ENCODE measurements at regions not wholly inside any gene's neighbourhood (a gene's known extent, or its start where the extent isn't known, plus 50 kb on each side); places are given as distances from the start of the nearest gene placed in this dataset.

DNA sequence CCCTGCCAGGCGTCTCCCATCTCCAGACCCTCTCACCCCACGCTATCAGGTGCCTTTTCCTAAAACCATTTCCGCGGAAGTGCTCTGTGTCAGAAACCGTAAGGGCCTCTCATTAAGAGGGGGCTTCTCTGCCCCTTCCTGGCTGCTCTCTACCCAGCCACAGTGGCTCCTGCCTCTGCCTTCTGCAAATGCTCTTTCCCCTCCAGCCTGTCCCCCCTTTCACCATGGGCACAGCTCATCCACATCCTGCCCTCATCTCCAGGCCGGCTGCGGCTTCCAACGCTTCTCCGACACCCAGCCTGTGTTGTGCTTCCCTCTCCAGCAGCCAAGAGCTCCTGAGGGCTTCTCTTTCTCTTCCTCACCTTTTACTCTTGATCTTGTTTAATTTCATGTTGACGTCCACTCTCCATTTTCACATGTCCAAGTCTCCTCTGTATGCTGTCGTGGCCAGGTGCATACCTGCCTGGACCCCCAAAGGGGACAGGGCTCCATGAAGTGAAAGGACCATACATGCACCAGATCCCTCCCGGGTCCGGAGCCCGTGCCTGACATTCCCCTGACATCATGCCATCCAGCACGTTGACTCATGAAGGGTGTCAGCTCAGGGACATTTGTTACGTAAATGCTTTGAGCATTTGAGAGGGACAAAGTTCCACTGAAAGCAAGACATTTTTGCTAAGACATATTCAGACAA, 306.5 kb downstream of the AJAP1 start:
- DNase-seq (ENCODE audit: low read depth): no peak

- no peak for DNase-seq (ENCODE audit: low read depth)
Observed at GRCh38 chr1:4960336-4960735, 305.9 kb downstream of the AJAP1 start.

DNA sequence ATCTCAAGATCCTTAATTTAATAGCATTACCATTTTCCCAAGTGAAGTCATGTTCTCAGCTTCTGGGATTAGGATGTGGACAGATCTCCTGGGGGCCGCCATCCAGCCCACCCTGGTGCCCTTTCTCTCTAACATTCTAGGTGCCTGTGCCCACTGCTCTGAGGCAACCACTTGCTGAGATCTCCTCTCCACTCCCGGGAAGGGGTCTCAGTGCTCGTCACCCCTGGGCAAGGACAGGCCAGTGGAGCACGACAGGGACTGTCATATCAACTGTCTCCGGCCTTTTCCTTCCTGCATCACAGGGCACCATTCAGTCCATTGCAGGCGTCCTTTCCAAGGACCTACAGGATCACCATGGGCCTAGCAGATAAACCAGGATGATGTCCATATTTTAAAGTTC, 304.8 kb downstream of the AJAP1 start:
- DNase-seq (ENCODE audit: low read depth): no peak

DNA sequence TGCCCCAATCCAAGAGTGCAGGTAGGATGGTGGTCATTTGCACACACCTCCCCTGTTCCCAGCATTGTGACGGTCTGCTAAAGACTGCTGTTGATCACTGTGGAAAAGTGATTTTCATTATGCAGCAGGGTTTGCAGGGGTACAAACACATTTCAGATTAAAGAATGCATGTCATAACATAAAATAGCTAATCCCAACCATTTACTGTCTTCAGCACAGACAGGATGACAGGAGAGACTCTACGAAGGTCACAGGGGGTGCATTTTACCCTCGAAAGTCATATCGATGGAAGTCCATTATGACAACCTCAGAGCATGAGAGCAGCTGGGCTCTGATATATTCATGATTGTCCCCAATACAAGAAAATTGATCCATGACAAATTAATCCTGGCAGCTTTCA, 302.6 kb downstream of the AJAP1 start:
- no peak for DNase-seq (ENCODE audit: low read depth)

DNA sequence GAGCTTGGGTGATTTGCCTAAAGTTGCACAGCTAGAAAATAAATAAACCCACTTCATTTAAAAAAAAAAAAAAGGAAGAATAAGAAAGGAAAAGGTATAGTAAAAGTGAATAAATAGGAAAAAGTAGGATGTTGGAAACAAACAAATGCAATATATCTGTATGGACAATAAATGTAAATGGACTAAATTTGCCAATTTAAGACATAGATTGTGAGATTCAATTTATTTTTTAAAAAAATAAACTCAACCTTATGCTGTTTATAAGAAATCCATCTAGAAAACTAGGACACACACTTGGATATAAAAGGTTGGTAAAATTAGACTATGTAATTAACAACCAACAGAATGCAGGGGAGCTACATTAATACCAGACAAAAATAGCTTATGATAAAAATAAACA, 300.0 kb downstream of the AJAP1 start:
- DNase-seq (ENCODE audit: low read depth): no peak

DNA sequence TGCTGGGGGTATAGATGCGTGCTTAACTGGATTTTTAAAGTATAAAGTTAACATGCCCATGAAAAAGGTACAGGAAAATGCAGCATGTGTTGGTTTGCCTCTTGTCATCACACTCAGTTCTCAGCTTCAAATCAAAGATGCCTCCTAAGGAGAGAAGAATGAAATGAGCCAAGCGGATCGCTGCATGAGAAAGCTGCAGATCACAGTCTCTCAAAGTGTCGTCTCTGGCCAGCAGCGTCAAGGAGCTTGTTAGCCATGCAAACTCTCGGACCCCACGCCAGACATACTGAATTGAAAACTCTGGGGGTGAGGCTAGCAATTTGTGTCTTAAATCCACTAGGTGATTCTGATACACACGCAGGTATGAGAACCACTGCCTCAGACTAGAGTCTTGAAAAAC, 297.2 kb downstream of the AJAP1 start:
- DNase-seq (ENCODE audit: low read depth): no peak

DNA sequence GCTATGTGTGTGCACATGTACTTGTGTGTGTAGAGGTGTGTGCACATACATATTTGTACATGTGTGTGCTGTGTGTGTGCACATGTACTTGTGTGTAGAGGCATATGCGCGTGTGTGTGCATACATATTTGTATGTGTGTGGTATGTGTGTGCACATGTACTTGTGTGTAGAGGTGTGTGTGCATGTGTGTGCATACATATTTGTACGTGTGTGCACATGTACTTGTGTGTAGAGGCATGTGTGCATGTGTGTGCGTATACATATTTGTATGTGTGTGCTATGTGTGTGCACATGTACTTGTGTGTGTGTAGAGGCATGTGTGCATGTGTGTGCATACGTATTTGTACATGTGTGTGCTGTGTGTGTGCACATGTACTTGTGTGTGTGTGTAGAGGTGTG, 291.9 kb downstream of the AJAP1 start:
- no peak for DNase-seq (ENCODE audit: low read depth)

DNA sequence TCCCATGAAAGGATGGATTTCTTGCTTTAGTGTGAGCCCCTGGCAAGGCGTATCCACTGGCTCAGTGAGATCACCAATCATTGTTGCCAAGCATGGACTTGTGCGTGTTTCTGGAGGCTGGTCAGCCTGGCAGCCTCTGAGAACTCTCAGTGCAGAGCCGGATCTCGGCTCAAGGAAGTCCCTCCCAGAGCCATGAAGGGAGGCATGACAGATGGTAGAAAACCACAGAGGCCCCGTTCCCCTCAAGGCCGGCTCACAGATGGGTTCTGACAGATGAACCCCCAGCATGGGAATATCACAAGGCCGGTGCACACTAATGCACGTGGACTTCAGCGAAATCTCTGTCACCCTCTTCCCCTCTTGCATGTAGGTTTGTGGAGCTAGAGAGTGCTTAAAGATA, 290.5 kb downstream of the AJAP1 start:
- DNase-seq (ENCODE audit: low read depth): no peak

- no peak for DNase-seq (ENCODE audit: low read depth)
Observed at GRCh38 chr1:4944072-4944471, 289.7 kb downstream of the AJAP1 start.

- DNase-seq (ENCODE audit: low read depth): peak; percentile 1
Observed at GRCh38 chr1:4939266-4939665, 284.9 kb downstream of the AJAP1 start.

DNA sequence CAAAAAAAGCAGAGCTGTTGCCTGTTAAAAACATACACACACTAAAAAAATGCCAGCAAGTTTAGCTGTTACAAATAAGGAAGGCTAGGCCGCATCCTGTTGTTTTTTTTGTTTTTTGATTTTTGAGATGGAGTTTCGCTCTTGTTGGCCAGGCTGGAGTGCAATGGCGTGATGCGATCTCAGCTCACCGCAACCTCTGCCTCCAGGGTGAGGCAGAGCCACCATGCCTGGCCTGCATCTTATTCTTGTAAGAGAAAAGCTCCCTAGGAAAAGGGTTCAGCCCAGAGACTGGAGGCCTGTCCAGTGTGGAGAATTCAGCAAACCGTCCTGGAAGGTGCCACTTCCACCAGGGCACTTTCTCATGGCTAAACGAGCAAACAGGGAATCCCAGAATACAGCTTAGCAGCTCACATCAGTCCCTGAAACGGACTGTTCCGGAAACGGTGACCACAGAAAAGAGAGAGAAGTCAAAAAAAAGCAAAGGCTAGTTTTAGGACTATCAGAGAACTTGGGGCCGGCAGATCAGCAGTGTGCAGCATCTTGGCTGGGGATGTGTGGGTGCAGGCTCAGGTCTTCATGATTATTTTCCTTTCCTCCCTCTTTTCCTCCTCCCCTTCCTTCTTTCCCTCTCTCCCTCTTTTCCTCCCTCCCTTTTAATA, 283.6 kb downstream of the AJAP1 start:
- DNase-seq (ENCODE audit: low read depth): no peak

GRCh38 chr1:4935807-4936206, 281.4 kb downstream of the AJAP1 start:
- no peak for DNase-seq (ENCODE audit: low read depth)

GRCh38 chr1:4933232-4933631, 278.8 kb downstream of the AJAP1 start:
- DNase-seq (ENCODE audit: low read depth): no peak

GRCh38 chr1:4932311-4933030, 278.1 kb downstream of the AJAP1 start:
- no peak for DNase-seq (ENCODE audit: low read depth)

DNA sequence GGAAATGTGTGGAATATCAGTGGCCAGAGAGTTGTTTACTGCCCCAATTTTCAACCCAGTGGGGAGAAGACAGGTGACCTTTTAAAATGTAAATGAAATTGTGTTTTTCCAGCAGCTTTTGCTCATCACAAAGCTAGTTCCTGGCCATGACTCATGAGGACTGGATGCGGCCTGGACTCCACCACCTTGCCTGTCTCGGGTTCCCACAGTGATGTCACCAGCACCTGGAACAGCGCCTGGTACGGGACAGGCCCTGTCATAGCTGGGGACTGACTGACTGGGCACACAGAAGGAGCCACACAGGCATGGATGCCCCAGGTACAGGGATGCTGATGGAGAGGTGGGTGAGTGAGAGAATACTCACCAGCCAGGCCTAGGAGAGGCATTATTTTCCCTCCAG, 277.1 kb downstream of the AJAP1 start:
- DNase-seq (ENCODE audit: low read depth): peak; percentile 13

DNA sequence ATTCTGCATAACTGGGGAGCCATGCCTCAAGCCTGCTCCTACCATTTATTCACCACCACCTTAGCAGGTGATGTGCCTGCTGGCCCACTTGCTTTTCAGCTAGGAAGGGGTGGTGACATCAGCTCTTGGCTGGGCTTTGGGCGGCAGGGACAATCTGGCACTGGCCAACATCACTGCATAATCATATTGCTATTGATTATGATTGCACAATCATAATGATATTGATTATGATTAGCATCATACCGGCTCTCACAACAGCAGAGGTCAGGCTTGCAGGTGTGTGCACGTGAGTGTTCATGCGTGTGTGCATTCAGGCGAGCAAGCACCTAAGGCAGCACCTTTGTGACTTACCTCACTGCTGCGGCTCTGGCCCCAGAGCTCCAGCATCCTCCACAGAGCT, 273.8 kb downstream of the AJAP1 start:
- DNase-seq (ENCODE audit: low read depth): no peak

GRCh38 chr1:4924356-4924755, 269.9 kb downstream of the AJAP1 start:
- no peak for DNase-seq (ENCODE audit: low read depth)

GRCh38 chr1:4916610-4917009, 262.2 kb downstream of the AJAP1 start:
- DNase-seq (ENCODE audit: low read depth): no peak

DNA sequence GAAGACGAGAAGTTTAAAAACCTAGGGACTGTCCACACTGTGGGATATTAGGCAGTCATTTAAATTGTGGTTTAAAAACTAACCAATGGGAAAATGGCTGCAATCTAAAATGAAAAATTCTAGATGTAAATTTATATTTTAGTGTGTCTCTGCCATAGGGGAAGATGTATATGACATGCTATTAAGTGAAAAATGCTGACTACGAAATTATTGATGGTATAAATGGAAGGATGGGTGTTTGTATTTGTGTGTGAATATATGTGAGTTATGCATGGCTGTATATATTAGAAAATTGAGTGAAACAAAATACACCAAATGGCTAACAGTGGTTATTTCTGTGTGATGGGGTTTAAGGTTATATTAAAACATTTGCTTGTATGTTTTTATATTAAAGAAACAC, 260.7 kb downstream of the AJAP1 start:
- no peak for DNase-seq (ENCODE audit: low read depth)

DNA sequence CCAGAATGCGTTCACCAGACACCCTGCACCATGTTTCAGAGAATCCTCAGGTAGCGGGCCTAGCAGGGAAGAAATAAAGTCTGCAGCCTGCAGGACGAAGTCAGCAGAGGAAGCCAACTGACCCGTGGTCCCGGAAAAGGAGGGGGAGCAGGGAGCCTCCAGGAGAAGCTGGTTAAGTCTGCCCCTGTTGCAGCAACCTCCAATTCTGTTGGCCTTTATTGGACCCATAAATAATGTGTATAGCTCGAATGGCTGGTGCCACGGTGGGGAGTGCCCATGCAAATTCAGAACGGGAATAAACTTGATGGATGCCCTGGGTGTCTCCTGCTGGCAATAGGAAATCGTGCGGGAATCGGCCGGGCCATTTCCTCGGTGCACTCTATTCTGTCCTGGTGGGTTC, 254.1 kb downstream of the AJAP1 start:
- DNase-seq (ENCODE audit: low read depth): no peak

GRCh38 chr1:4894566-4894965, 240.2 kb downstream of the AJAP1 start:
- DNase-seq (ENCODE audit: low read depth): no peak

GRCh38 chr1:4880626-4881025, 226.2 kb downstream of the AJAP1 start:
- DNase-seq (ENCODE audit: low read depth): no peak

DNA sequence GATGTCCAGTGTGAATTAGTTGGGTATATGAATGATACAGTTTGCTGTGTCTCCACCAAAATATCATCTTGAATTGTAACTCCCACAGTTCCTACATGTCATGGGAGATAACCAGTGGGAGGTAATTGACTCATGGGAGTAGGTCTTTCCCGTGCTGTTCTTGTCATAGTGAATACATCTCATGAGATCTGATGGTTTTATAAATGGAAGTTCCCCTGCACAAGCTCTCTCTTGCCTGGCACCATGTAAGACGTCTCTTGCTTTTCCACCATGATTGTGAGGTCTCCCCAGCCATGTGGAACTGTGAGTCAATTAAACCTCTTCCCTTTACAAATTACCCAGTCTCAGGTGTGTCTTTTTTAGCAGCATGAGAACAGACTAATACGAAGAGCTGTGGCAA, 223.0 kb downstream of the AJAP1 start:
- DNase-seq (ENCODE audit: low read depth): no peak

Data from renal cortical epithelial cell (primary cell).